ENCODE measurements at regions not wholly inside any gene's neighbourhood (a gene's known extent, or its start where the extent isn't known, plus 50 kb on each side); places are given as distances from the start of the nearest gene placed in this dataset.

GRCh38 chr4:67040315-67040714, 505.0 kb downstream of the CENPC start:
- H3K27ac ChIP-seq = no peak overlapping the region
- intact Hi-C loops (cut with DNase I) = no loop called here
- H3K4me1 ChIP-seq = no peaks in the 10 kb centered on the region
- H3K36me3 ChIP-seq = no peaks in the 10 kb centered on the region
- H3K4me3 ChIP-seq = no peak overlapping the region
- 53 to 64% methylated on average over 2 of the region's 2 CpGs for WGBS, 2 donors
- no peak for DNase-seq
- H3K27me3 ChIP-seq = no peaks in the 10 kb centered on the region
- TF ChIP-seq CTCF (IDR thresholded peaks at IDR 0.05) = no peak
- no peak for TF ChIP-seq EP300 (IDR thresholded peaks at IDR 0.05)
- no peak for TF ChIP-seq POLR2A (IDR thresholded peaks at IDR 0.05)
- no peak for TF ChIP-seq POLR2AphosphoS5 (IDR thresholded peaks at IDR 0.05)
- no peaks in the 10 kb centered on the region for H3K9me3 ChIP-seq

- TF ChIP-seq POLR2A (IDR thresholded peaks at IDR 0.05) (no peak), POLR2AphosphoS5 (IDR thresholded peaks at IDR 0.05) (no peak)
- H3K4me3 ChIP-seq = no peak overlapping the region
- no peak for DNase-seq
- no peaks in the 10 kb centered on the region for H3K4me1 ChIP-seq
- 20 to 47% methylated on average over 4 of the region's 4 CpGs for WGBS, 2 donors
- H3K27me3 ChIP-seq = no peaks in the 10 kb centered on the region
- H3K36me3 ChIP-seq = no peaks in the 10 kb centered on the region
- intact Hi-C loops (cut with DNase I) = no loop called here
- H3K9me3 ChIP-seq = no peaks in the 10 kb centered on the region
- H3K27ac ChIP-seq = no peak overlapping the region
These were observed 507.1 kb downstream of the CENPC start for GRCh38 chr4:67038228-67038566.

- TF ChIP-seq POLR2AphosphoS5 (IDR thresholded peaks at IDR 0.05) = no peak
- no peak for TF ChIP-seq POLR2A (IDR thresholded peaks at IDR 0.05)
- no peak for TF ChIP-seq EP300 (IDR thresholded peaks at IDR 0.05)
- no peak for TF ChIP-seq CTCF (IDR thresholded peaks at IDR 0.05)
- H3K36me3 ChIP-seq = no peaks in the 10 kb centered on the region
- no peaks in the 10 kb centered on the region for H3K27me3 ChIP-seq
- DNase-seq = no peak
- H3K4me1 ChIP-seq = no peaks in the 10 kb centered on the region
- H3K4me3 ChIP-seq = no peak overlapping the region
- H3K9me3 ChIP-seq = no peaks in the 10 kb centered on the region
- intact Hi-C loops (cut with DNase I) = no loop called here
- no peak overlapping the region for H3K27ac ChIP-seq
These were observed 507.6 kb downstream of the CENPC start for GRCh38 chr4:67037504-67038227.

GRCh38 chr4:67036791-67037190, 508.5 kb downstream of the CENPC start:
- no peaks in the 10 kb centered on the region for H3K27me3 ChIP-seq
- H3K9me3 ChIP-seq = no peaks in the 10 kb centered on the region
- H3K4me3 ChIP-seq = no peak overlapping the region
- no peaks in the 10 kb centered on the region for H3K36me3 ChIP-seq
- H3K4me1 ChIP-seq = no peaks in the 10 kb centered on the region
- DNase-seq = no peak
- no peak for TF ChIP-seq EP300 (IDR thresholded peaks at IDR 0.05)
- no peak for TF ChIP-seq POLR2A (IDR thresholded peaks at IDR 0.05)
- TF ChIP-seq POLR2AphosphoS5 (IDR thresholded peaks at IDR 0.05) = no peak
- no peak for TF ChIP-seq CTCF (IDR thresholded peaks at IDR 0.05)
- no peak overlapping the region for H3K27ac ChIP-seq
- intact Hi-C loops (cut with DNase I) = no loop called here

- intact Hi-C loops (cut with DNase I) = no loop called here
- H3K4me3 ChIP-seq = no peak overlapping the region
- no peaks in the 10 kb centered on the region for H3K36me3 ChIP-seq
- TF ChIP-seq POLR2AphosphoS5 (IDR thresholded peaks at IDR 0.05) (no peak), CTCF (IDR thresholded peaks at IDR 0.05) (no peak), POLR2A (IDR thresholded peaks at IDR 0.05) (no peak), EP300 (IDR thresholded peaks at IDR 0.05) (no peak)
- WGBS, 2 donors = 22 to 60% methylated on average over 1 of the region's 1 CpG
- no peaks in the 10 kb centered on the region for H3K9me3 ChIP-seq
- no peak for DNase-seq
- no peaks in the 10 kb centered on the region for H3K27me3 ChIP-seq
- H3K4me1 ChIP-seq = no peaks in the 10 kb centered on the region
- H3K27ac ChIP-seq = no peak overlapping the region
These were observed 509.3 kb downstream of the CENPC start for GRCh38 chr4:67035986-67036385.
